Caki2 (cell line): ENCODE measurements at regions not wholly inside any gene's neighbourhood (a gene's known extent, or its start where the extent isn't known, plus 50 kb on each side); places are given as distances from the start of the nearest gene placed in this dataset.
A peak's percentile ranks its signal among the peaks of the same experiment; 100 is the strongest.

Experiments used
- DNase-seq: peaks from one replicate; pipeline ENCODE4 v3.0.0-alpha.2; 2015; ENCODE audit warnings: low read depth
- in situ Hi-C: cut with HindIII; loops from 2 replicates; pipeline ENCODE4 v1.10.0; 2016; ENCODE audit warnings: low sequenced_read_pairs, low pct_unique_long_range_greater_than_20kb, mixed read lengths

DNA sequence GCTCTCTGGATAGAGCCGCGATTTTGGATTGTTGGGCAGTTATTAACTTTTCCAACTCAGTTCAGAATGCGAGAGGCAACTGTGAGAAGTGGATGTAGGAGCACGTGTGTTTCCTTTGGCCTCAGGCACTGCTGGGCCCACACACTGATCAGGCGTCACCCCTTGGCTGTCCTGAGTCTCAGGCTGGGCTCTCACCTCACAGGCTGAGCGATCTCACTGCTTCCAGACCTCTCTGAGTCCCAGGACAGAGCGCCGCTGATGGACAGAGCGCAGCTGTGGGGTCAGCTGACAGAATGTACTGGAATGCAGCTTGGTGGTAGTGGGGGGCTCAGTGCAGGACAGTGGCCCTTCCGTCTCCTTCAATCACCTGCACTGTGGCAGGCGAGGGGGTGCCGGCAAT is 516.2 kb downstream of the TBC1D22A start:
- no peak for DNase-seq
- in situ Hi-C loops = no loop called here

DNA sequence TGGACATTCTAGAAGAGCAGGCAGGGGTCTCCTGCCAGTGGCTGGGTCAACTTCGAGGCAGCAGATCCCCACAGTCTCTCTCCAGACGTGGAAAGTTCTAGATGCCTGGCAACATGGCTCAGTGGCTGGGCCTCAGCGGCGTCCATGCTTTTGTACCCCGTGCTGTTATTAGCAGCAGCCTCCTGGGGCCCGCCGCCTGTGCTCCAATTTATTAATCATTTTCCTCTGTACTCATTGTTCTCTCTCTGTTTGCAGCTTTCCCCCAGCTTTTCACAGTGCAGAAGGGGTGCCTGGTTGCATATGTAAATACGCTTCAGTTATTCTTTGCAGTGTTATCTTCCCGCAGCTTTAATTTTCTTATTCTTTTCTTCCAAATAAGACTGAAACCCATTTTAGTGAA is 515.1 kb downstream of the TBC1D22A start:
- no peak for DNase-seq
- in situ Hi-C loops = no loop called here

- DNase-seq = no peak
- in situ Hi-C loops = no loop called here
Observed at GRCh38 chr22:47276991-47277390, 514.5 kb downstream of the TBC1D22A start.

- in situ Hi-C loops = no loop called here
- DNase-seq = no peak
Observed at GRCh38 chr22:47276450-47276820, 514.0 kb downstream of the TBC1D22A start.

DNA sequence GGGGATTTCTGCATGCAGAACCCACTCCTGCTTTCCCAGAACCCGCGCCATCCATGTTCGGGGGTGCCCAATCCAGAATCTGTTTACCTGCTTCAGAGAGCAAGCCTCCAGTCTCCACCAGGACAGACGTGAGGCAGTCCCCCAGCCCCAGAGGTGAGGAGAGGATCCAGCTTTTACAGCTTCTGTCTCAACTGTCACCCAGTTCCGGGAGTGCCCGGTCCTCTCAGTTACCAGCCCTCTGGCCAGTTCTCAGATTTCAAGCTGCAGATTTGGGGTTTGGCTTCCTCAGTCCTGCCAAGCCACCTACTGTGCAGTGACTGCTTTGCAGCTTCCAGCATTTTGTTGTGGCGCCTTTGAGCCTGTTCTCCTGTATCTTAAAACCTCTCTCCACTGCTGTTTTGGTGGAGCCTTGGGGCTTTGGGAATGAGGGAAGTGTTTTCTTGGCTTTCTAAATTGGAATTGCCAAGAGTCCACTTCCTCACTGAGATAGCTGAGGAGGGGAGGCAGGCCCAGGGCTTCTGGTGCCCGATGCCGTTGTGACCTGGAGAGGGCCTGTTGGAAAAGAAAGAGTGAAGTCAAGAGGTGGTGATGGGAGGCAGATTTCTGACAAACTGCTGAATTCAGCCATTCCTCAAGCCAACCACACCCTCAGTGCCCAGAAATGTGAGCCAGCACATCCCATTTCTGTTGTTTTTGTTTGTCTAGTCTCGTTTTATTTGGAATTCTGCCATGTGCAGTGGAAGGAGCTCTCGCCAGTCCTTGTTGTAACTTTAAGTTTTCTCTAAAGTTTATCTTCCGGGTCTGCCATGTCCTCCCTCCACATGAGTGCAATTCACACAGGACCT is 513.4 kb downstream of the TBC1D22A start:
- DNase-seq = peak; percentile 29
- in situ Hi-C loops = no loop called here

DNA sequence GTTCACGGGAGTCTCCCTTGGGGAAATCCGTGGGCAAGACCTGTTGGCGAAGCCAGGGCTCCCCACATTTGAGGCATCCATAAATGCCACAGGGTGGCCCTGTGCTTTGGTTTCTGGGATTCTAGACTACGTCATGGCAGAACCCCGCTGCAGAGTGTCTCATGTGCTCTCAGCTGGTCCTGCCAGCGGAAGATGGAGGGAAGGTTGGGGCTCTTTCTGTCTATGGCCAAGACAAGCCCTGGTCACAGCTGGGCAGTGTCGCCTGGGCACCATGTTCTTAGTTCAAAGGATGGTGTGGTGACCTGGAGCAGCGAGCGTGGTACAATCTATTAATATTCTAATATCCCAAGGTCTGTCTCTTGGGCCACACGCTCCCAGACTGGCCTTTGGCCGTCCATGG is 511.7 kb downstream of the TBC1D22A start:
- no peak for DNase-seq
- in situ Hi-C loops = no loop called here

- no peak for DNase-seq
- in situ Hi-C loops = no loop called here
Observed at GRCh38 chr22:47270463-47271135, 508.1 kb downstream of the TBC1D22A start.

DNA sequence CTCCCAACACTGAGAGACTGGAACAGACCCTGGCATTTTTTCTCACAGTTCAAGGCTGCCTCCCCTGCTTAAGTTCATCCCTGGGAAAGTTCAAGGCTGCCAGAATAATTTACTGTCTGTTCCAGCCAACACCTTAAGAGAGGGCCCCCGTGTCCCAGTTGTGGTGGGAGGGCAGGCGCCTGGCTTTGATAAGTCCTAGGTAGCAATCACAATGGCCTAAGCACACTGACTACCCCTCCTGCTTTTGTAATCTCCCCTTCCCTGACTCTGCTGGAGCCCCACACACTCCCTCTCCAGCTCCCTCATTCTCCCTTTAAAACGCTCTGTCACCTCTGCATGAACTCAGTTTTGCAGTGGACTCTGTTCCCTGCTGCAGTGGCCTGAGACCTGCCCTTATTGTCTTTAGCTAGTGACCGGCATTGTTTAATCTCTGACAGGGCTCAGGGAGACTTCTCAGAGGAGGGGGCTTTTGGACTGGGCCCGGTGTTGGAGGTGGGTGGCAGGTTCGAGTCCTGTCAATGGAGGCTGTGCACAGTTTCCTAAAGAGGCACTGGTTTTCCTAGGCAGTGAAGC is 507.2 kb downstream of the TBC1D22A start:
- no peak for DNase-seq
- in situ Hi-C loops = no loop called here

DNA sequence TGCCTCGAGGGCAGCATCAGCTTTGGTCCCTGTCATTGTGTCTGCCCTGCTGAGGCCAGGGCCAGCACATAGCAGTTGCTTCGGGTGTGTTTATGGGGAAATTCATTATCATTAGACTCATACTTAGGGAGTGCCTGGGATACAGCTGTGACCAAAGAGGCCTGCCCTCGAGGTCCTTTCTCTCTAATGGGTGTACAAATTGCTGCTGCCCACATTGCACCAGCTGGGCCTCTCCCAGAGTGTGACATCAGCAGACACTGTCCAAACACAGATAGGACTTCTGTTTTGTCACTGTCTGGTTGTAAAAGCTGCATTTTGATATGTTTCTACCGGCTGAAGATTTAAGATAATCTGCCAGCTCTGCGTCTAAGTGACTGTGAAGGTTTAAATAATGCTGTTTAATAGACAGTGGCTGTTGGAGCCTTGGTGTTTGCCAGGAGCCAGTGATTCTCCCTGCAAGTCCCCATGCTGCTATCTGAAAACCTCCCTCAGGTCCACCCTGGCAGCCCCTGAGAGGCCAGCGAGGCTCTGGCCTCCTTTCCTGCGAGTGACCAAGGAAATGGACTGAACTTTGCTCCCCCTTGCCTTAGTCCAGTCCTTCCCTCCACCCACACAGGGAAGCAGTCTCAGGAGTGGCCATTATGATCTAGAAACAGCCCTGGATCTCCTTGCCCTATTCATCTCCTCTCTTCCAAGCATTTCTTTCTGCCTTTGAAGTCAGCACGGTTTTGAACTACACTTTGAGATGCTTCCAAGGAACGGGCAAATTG is 505.2 kb downstream of the TBC1D22A start:
- in situ Hi-C loops = no loop called here
- DNase-seq = no peak

DNA sequence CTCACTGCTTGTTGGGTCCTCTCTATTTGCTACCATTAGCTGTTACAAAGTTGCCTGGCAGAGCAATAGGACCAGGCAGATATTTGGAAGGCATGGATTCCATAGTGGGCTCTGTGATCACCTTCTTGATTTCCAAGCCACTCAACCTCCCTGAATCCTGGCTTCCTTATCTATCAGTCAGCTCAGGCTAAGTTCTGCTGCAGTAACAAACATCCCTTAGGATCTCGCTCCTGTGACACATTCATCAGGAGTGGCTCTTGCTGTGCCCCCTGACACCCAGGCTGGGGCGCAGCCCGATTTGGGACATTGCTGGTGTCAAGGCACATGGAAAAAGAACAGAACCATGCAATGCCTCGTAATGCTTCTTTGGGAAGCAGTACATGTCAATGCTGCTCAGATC is 503.9 kb downstream of the TBC1D22A start:
- in situ Hi-C loops = no loop called here
- no peak for DNase-seq

DNA sequence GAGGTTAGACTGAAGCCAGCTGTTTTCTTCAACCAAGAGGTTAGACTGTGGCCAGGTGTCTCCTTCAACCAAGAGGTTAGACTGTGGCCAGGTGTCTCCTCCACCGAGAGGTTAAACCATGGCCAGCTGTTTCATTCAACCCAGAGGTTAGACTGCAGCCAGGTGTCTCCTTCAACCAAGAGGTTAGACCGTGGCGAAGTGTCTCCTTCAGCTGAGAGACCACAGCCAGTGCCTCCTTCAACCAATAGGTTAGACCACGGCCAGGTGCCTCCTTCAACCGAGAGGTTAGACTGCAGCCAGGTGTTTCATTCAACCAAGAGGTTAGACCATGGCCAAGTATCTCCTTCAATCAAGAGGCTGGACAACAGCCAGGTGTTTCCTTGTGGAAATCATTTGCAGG is 498.1 kb downstream of the TBC1D22A start:
- in situ Hi-C loops = no loop called here
- DNase-seq = no peak

GRCh38 chr22:47259990-47260389 is 497.5 kb downstream of the TBC1D22A start:
- in situ Hi-C loops = no loop called here
- DNase-seq = no peak

DNA sequence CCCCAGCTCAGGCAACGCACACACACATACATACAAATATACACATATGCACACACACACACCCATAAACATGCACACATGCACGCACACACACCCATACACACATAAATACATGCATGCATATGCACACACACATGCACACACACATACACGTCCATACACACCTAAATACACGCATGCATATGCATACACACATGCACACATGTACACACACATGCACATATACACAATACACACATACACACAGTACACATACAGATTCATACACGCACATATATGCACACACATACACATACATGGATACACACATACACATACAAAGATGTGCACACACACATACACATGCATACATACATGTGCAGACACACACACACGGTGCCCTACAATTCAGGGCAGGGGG is 496.6 kb downstream of the TBC1D22A start:
- in situ Hi-C loops = no loop called here

DNA sequence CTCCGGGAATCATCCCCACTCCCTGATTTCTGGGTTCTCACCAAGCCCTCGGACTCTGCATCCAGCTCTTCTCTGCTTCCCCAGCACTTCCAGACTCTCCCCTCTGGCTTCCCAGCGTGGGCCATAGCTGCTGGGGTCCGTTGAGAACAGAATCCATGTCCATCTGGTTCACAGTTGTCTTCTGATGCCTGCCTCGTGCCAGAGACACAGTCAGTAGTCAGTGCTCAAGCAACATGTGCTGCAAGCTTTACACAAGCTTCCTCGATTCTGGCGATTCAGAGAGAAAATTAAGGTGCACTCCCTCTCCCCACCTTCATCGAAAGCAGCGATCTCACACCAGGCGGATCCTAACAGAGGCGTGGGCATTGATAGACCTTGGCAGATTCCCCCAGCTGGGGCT is 495.5 kb downstream of the TBC1D22A start:
- no peak for DNase-seq
- in situ Hi-C loops = no loop called here

More for the DNA sequence above, 496.6 kb downstream of the TBC1D22A start:
- DNase-seq = no peak

DNA sequence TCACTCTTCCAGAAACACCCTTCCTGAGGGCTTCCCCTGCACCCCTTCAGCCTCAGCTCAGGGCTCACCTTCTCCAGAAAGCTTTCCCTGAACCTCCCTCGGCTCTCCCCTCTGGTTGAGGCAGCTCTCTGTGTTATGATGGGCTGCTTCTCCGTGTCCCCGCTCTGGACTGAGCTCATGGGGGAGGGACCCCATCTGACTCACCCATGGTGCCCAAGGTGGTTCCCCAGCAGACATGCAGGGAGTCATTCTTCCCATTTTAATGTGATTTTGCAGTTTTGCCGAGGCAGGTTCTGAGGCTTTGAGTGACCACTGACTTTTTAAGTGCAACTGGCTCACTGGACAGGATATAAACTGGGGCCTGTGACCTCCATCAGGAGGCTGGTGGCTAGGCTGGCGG is 495.1 kb downstream of the TBC1D22A start:
- in situ Hi-C loops = no loop called here
- DNase-seq = no peak

DNA sequence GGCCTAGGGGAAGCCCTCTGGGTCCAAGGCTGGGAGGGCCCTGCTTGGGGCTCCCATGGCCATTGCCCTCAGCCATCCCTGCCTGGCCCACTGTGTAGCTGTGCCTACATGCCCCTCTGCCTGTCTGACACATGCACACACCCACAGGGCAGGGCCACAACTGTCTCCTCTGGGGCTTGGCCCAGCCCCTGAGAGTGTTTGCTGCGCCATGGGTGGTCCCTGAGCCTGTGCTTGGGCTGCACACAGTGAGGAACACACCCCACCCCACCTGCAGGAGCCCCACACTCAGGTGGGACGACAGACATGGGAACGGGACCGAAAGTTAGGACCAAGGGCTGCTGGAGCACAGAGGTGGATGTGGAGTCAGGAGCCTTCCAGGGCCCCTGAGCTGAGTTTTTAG is 489.5 kb downstream of the TBC1D22A start:
- no peak for DNase-seq
- in situ Hi-C loops = no loop called here

GRCh38 chr22:47250995-47251765 is 488.7 kb downstream of the TBC1D22A start:
- in situ Hi-C loops = no loop called here
- DNase-seq = no peak

DNA sequence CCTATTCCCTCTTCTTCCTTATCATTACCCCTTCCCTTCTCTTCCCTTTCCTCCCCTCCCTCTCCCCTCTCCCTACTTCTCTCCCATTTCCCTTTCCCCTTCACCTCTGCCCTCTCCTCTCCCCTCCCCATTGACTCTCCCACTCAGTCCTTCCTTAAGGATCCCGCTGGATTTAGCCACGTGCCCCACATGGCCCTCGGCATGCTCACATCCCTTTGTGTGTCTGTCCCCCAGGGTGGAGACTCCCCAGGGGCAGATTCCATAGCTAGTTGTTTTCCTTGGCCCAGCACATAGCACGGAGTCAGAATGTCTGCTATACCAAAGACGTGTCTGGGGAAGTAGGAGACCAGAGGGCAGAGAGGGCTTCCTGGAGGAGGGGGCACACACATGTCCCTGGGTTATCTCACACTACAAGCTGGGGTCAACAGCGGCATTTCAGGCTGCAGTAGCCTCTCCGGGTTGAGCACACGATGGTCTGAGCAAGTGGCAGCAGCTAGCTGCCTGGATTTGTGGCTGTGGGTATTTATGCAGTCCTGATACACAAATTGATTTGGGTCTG is 487.0 kb downstream of the TBC1D22A start:
- DNase-seq = no peak
- in situ Hi-C loops = no loop called here
